Sigmoid colon (tissue), 6 donors: ENCODE measurements at regions not wholly inside any gene's neighbourhood (a gene's known extent, or its start where the extent isn't known, plus 50 kb on each side); places are given as distances from the start of the nearest gene placed in this dataset.

Source experiments
- DNase-seq: peaks from one replicate; pipeline ENCODE4 v3.0.0-alpha.2; 2019
- H3K27ac ChIP-seq, 4 donors: fragments of 200-600 bp; sonication (generic); one replicate each; pipeline ENCODE4 v1.5.1; 2016 to 2019; ENCODE audit warnings: mild to moderate bottlenecking in 1 of 4
- H3K27me3 ChIP-seq, 3 donors: fragments of 200-600 bp; sonication (generic); one replicate each; pipeline ENCODE4 v1.5.1; 2019; ENCODE audit warnings: mild to moderate bottlenecking in 1 of 3
- H3K36me3 ChIP-seq, 4 donors: fragments of 200-600 bp; sonication (generic); one replicate each; pipeline ENCODE4 v1.5.1; 2016 to 2019
- H3K4me1 ChIP-seq, 4 donors: fragments of 200-600 bp; sonication (generic); one replicate each; pipeline ENCODE4 v1.5.1; 2017 to 2019
- H3K4me3 ChIP-seq, 4 donors: fragments of 200-600 bp; sonication (generic); one replicate each; pipeline ENCODE4 v1.5.1; 2017 to 2019; ENCODE audit warnings: mild to moderate bottlenecking in 2 of 4, moderate library complexity in 1 of 4
- H3K9me3 ChIP-seq, 4 donors: fragments of 200-600 bp in 3 of 4; sonication (generic) in 3 of 4; one replicate each; pipeline versions ENCODE4 v1.5.1 to v1.6.1; 2013 to 2019
- EP300 ChIP-seq, 4 donors: sonication (generic); formaldehyde crosslinking; IDR thresholded peaks; one replicate each; pipeline ENCODE4 v1.6.1; 2017; ENCODE audit warnings: antibody characterized with exemption in 4 of 4
- POLR2A ChIP-seq, 2 donors: fragments of 450-650 bp; IDR thresholded peaks; one replicate each; pipeline ENCODE4 v1.6.1; 2016; ENCODE audit warnings: antibody characterized with exemption in 2 of 2, mild to moderate bottlenecking in 2 of 2, moderate library complexity in 2 of 2
- POLR2AphosphoS5 ChIP-seq, 4 donors: sonication (generic); formaldehyde crosslinking; IDR thresholded peaks; one replicate each; pipeline ENCODE4 v1.6.1; 2017; ENCODE audit warnings: antibody characterized with exemption in 4 of 4
- WGBS, 2 donors: extraction: QIAGEN DNeasy Blood & Tissue Kit; methylation state at CpG; one replicate each; pipeline ENCODE4 v1.1.7; 2013; 5-methylcytosine and 5-hydroxymethylcytosine counted together
- intact Hi-C: fragments of 100-400 bp; cut with DNase I; formaldehyde crosslinking; loops from one replicate; pipeline ENCODE4 v1.15.1; 2023
- TF ChIP-seq, protein P1 (sequence below), 4 experiments: fragments of 450-650 bp in 3 of 4; fragments of 200-600 bp in 1 of 4; IDR thresholded peaks; one replicate each; pipeline ENCODE4 v1.5.1; 2016 to 2019; ENCODE audit warnings: antibody characterized with exemption in 4 of 4, mild to moderate bottlenecking in 3 of 4, moderate library complexity in 2 of 4
- donor health status: healthy with polysubstance abuse.
- donor health status: healthy.

DNA sequence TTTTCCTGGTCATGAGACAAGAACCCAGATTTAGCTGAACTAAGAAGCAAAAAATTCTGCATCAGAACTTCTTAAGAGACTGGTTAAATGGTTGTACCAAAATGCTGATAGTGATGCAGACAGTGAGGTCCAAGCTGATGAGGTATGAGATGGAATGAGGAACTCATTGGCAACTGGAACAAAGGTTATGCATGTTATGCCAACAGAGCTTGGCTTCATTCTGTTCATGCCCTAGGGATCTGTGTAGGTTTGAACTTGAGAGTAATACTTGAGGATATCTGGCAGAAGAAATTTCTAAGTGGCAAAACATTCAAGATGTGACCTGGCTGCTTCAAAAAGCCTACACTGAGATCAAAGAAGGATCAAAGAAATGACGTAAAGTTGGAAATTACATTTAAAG is 398.0 kb downstream of the FSCB start:
- no peaks in the 10 kb centered on the region for H3K27me3 ChIP-seq
- H3K4me1 ChIP-seq, result no peaks in the 10 kb centered on the region
- H3K4me3 ChIP-seq, result no peak overlapping the region
- DNase-seq, result no peak
- 97 to 98% methylated on average over 1 of the region's 1 CpG for WGBS, 2 donors
- peaks cover 0 to 2% (median 0%) of the 10 kb centered on the region in 4 donors for H3K9me3 ChIP-seq
- no peak overlapping the region for H3K27ac ChIP-seq
- intact Hi-C loops, result no loop called here
- H3K36me3 ChIP-seq, result no peaks in the 10 kb centered on the region
- no peak for TF ChIP-seq POLR2AphosphoS5 (IDR thresholded peaks at IDR 0.05)
- TF ChIP-seq, protein P1, sequence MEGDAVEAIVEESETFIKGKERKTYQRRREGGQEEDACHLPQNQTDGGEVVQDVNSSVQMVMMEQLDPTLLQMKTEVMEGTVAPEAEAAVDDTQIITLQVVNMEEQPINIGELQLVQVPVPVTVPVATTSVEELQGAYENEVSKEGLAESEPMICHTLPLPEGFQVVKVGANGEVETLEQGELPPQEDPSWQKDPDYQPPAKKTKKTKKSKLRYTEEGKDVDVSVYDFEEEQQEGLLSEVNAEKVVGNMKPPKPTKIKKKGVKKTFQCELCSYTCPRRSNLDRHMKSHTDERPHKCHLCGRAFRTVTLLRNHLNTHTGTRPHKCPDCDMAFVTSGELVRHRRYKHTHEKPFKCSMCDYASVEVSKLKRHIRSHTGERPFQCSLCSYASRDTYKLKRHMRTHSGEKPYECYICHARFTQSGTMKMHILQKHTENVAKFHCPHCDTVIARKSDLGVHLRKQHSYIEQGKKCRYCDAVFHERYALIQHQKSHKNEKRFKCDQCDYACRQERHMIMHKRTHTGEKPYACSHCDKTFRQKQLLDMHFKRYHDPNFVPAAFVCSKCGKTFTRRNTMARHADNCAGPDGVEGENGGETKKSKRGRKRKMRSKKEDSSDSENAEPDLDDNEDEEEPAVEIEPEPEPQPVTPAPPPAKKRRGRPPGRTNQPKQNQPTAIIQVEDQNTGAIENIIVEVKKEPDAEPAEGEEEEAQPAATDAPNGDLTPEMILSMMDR (IDR thresholded peaks at IDR 0.05), result no peak
- no peak for TF ChIP-seq POLR2A (IDR thresholded peaks at IDR 0.05)
- no peak for TF ChIP-seq EP300 (IDR thresholded peaks at IDR 0.05)

DNA sequence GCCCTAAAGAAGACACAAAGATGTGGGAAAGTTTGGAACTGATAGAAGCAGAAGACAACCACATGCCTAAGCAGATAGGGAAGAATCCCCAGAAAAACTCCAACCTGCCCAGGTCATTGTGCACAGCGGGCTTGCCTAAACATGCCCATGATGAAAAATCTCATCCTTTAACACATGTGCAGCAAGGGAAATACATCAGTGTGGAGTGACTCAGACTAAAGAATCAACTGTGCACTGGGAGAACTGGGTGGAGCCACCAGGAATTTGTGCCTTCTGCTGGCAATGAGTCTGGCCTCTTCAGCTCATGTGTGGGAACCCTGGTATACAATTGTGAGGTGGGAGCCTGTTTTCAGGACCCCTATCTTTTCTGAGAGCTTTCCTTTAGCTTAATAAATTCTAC is 398.5 kb downstream of the FSCB start:
- 96 to 100% methylated on average over 1 of the region's 1 CpG for WGBS, 2 donors
- H3K4me3 ChIP-seq, result no peak overlapping the region
- H3K36me3 ChIP-seq, result no peaks in the 10 kb centered on the region
- DNase-seq, result no peak
- intact Hi-C loops, result no loop called here
- no peaks in the 10 kb centered on the region for H3K4me1 ChIP-seq
- no peak overlapping the region for H3K27ac ChIP-seq
- no peaks in the 10 kb centered on the region for H3K27me3 ChIP-seq
- peaks cover 0 to 2% (median 0%) of the 10 kb centered on the region in 4 donors for H3K9me3 ChIP-seq
- TF ChIP-seq POLR2AphosphoS5 (IDR thresholded peaks at IDR 0.05), result no peak
- TF ChIP-seq EP300 (IDR thresholded peaks at IDR 0.05), result no peak

DNA sequence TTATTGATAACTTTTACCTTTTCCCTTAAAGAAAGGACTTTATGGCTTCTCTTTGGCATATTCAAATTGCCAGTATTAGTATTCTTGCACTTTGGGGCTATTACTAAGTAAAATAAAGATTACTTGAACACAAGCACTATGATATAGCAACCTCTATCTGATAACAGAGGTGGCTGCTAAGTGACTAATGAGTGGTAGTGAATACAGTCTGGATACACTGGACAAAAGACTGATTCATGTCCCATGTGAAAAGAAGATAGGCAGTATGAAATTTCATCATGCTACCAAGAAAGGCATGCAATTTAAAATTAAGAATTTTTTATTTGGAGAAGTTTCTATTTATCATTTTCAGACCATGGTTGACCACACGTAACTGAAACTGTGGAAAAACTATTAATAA is 399.9 kb downstream of the FSCB start:
- H3K4me1 ChIP-seq, result no peaks in the 10 kb centered on the region
- WGBS, 2 donors, result 76 to 82% methylated on average over 1 of the region's 1 CpG
- no peak overlapping the region for H3K27ac ChIP-seq
- H3K4me3 ChIP-seq, result no peak overlapping the region
- H3K36me3 ChIP-seq, result no peaks in the 10 kb centered on the region
- TF ChIP-seq POLR2A (IDR thresholded peaks at IDR 0.05), result no peak
- TF ChIP-seq POLR2AphosphoS5 (IDR thresholded peaks at IDR 0.05), result no peak
- TF ChIP-seq, protein P1 (IDR thresholded peaks at IDR 0.05), result no peak
- TF ChIP-seq EP300 (IDR thresholded peaks at IDR 0.05), result no peak
- no peak for DNase-seq
- no peaks in the 10 kb centered on the region for H3K27me3 ChIP-seq
- peaks cover 0 to 2% (median 0%) of the 10 kb centered on the region in 4 donors for H3K9me3 ChIP-seq
- intact Hi-C loops, result no loop called here

DNA sequence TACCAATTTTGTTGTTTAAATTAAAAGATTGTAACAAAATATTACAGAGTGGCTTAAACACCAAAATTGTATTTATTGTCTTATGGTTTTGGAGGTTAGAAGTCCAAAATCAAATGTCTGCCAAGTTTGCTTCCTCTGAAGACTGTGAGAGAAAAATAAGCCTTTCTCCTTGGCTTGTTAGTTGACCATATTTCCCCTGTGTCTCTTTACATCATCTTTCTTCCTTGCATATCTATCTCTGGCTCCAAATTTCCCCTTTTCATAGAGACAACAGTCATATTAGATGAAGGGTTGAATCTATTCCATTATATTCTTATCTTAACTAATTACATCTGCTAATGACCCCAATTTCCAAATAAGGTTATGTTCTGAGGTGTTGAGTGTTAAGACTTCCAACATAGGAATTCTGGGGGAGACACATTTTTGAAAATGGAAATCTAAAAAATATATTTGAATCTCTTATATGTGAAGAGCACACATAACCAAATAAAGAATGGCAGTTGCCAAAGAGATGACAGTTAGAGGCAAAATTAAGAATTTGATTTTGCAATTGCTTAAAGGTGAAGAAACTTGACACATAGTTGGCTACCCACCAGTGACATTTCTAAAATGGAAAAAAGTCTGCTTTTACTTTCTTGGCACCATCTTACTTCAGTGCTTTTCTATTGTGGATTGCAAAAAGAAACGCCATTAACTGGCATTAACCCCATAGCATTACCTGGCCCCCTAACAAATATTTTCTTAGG is 407.2 kb downstream of the FSCB start:
- intact Hi-C loops, result no loop called here
- Histone ChIP-seq H3K27ac (no peak overlapping the region), H3K4me1 (no peaks in the 10 kb centered on the region), H3K27me3 (no peaks in the 10 kb centered on the region), H3K36me3 (no peaks in the 10 kb centered on the region), H3K9me3 (no peaks in the 10 kb centered on the region), H3K4me3 (no peak overlapping the region)
- TF ChIP-seq EP300 (IDR thresholded peaks at IDR 0.05), result no peak
- no peak for TF ChIP-seq POLR2A (IDR thresholded peaks at IDR 0.05)
- no peak for DNase-seq
- 83 to 90% methylated on average over 1 of the region's 1 CpG for WGBS, 2 donors

DNA sequence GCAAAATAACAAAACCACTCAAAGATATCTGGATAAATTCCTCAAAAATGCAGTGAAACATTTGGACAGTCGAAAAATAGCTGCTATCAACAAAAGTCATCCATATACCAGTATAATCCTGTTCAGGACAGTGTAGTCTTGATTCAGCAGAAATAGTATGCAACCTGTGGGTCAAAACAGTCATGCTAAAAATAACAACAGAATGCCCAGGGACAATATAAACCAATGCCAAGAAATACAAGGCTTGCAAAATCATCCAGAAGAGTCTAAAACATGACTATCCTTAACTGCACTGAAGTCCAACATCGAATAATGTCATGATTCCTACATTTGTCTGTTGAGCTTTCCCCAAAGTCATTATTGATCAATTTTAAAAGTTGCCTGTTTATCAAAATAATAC is 425.9 kb downstream of the FSCB start:
- no peak for DNase-seq
- WGBS, 2 donors, result 78 to 86% methylated on average over 2 of the region's 2 CpGs
- TF ChIP-seq, protein P1 (IDR thresholded peaks at IDR 0.05), result no peak
- TF ChIP-seq EP300 (IDR thresholded peaks at IDR 0.05) (no peak), POLR2A (IDR thresholded peaks at IDR 0.05) (no peak)
- Histone ChIP-seq H3K27me3 (no peaks in the 10 kb centered on the region), H3K4me3 (no peak overlapping the region), H3K4me1 (no peaks in the 10 kb centered on the region), H3K27ac (no peak overlapping the region), H3K36me3 (no peaks in the 10 kb centered on the region), H3K9me3 (no peaks in the 10 kb centered on the region)
- intact Hi-C loops, result no loop called here

DNA sequence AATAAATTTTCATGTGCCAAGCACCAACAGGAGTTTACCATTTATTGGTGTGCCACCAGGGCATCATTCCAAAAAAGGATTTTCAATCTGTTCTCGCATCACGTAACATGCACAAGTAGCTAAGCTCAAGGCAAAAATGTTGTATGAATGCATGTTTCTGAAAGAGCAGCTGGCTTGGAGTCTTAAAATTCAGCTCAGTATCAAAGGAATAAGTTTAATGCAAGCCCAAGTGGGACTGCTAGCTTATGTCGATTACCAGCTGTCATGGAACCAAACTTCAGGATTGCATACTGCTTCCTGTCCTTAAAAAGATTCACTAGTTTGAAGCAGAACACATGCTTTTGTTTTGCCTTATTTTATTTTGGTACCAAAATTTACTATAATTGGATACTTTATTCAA is 437.0 kb downstream of the FSCB start:
- WGBS, 2 donors, result 86 to 92% methylated on average over 3 of the region's 3 CpGs
- no peak overlapping the region for H3K4me3 ChIP-seq
- DNase-seq, result no peak
- TF ChIP-seq EP300 (IDR thresholded peaks at IDR 0.05) (no peak), POLR2A (IDR thresholded peaks at IDR 0.05) (no peak), POLR2AphosphoS5 (IDR thresholded peaks at IDR 0.05) (no peak)
- TF ChIP-seq, protein P1 (IDR thresholded peaks at IDR 0.05), result no peak
- H3K4me1 ChIP-seq, result no peaks in the 10 kb centered on the region
- H3K36me3 ChIP-seq, result no peaks in the 10 kb centered on the region
- intact Hi-C loops, result no loop called here
- peaks cover 0 to 5% (median 0%) of the 10 kb centered on the region in 4 donors for H3K9me3 ChIP-seq
- H3K27ac ChIP-seq, result no peak overlapping the region
- no peaks in the 10 kb centered on the region for H3K27me3 ChIP-seq
